ENCODE measurements at regions not wholly inside any gene's neighbourhood (a gene's known extent, or its start where the extent isn't known, plus 50 kb on each side); places are given as distances from the start of the nearest gene placed in this dataset.
A peak's percentile ranks its signal among the peaks of the same experiment; 100 is the strongest.

DNA sequence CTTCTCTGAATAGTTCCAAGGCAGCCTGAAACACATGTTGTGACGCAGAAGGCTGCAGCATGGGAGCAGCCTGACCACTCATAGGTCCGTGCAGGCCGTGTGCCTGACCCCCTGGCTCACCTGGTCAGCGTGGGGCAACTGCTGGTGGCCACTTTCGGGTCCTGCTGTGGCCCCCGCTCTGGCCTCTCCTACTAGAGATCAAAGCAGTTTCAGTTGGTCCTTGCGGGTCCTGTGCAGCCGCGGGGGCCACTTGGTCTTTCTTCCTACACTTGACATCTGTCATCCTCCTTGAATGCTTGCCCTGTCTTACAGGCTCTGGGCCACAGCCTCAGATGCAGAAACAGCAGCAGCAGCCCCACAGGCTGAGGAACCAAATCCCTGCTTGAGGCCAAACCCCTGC lies 320.8 kb upstream of the ZNF32 start:
- Histone ChIP-seq H3K4me1 (peaks cover 5 to 18% (median 12%) of the 10 kb centered on the region in 4 donors), H3K27me3 (no peaks in the 10 kb centered on the region), H3K4me3 (no peak overlapping the region), H3K27ac (no peak overlapping the region), H3K9me3 (no peaks in the 10 kb centered on the region), H3K36me3 (no peaks in the 10 kb centered on the region)
- 81 to 82% methylated on average over 9 of the region's 9 CpGs for WGBS, 2 donors
- no peak for ATAC-seq (ENCODE audit: low FRiP score in 2 of 2)
- TF ChIP-seq POLR2A (IDR thresholded peaks at IDR 0.05) (no peak), EP300 (IDR thresholded peaks at IDR 0.05) (no peak), POLR2AphosphoS5 (IDR thresholded peaks at IDR 0.05) (no peak)
- TF ChIP-seq, protein P1, sequence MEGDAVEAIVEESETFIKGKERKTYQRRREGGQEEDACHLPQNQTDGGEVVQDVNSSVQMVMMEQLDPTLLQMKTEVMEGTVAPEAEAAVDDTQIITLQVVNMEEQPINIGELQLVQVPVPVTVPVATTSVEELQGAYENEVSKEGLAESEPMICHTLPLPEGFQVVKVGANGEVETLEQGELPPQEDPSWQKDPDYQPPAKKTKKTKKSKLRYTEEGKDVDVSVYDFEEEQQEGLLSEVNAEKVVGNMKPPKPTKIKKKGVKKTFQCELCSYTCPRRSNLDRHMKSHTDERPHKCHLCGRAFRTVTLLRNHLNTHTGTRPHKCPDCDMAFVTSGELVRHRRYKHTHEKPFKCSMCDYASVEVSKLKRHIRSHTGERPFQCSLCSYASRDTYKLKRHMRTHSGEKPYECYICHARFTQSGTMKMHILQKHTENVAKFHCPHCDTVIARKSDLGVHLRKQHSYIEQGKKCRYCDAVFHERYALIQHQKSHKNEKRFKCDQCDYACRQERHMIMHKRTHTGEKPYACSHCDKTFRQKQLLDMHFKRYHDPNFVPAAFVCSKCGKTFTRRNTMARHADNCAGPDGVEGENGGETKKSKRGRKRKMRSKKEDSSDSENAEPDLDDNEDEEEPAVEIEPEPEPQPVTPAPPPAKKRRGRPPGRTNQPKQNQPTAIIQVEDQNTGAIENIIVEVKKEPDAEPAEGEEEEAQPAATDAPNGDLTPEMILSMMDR (IDR thresholded peaks at IDR 0.05) = no peak
- DNase-seq = peak in 1 of 2 donors; percentile 56

DNA sequence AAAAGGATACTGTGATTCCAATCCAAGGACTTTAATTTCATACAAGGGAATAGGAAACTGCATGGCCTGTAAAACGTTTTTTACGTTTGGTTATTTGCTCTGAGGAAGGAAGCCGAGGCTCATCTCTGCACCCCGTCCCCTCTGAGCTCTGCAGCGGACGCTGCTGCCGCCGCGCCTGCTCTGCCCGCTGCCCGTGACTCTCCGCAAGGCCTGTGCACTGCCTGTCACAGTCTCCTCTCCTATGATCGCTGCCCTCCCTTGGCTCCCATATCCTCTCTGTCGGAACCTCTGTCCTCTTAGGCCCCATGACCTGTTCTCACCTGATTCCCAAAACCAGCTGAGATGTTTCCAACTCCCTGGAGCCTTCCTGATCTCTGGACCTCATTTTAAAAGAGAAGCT lies 320.3 kb upstream of the ZNF32 start:
- Histone ChIP-seq H3K4me3 (no peak overlapping the region), H3K36me3 (no peaks in the 10 kb centered on the region), H3K9me3 (no peaks in the 10 kb centered on the region), H3K27ac (no peak overlapping the region), H3K4me1 (peaks cover 9 to 21% (median 15%) of the 10 kb centered on the region in 4 donors), H3K27me3 (no peaks in the 10 kb centered on the region)
- WGBS, 2 donors = 77 to 78% methylated on average over 14 of the region's 14 CpGs
- DNase-seq (peak in 1 of 2 donors; percentile 36), ATAC-seq (ENCODE audit: low FRiP score in 2 of 2) (no peak)
- TF ChIP-seq, protein P1 (IDR thresholded peaks at IDR 0.05) = no peak

DNA sequence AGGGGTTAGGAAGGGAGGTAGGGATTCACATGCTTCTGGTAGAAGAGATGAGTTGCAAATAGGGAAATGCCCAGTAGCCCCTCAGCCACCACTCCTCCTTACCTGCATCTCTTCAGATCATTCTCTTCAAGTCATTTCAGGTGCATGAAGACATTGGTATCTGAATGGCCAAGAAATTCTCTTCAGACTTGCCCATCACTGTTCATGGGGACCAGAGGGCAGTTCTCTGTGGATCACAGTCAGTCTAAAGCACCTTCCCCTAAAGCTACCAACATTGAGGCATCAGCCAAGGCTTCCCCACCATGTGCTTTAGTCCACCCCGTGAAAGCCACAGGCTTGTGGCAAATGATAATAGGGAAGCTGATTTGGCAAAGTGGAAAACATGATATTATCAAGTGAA lies 319.4 kb upstream of the ZNF32 start:
- no peak for ATAC-seq (ENCODE audit: low FRiP score in 2 of 2)
- no peaks in the 10 kb centered on the region for H3K9me3 ChIP-seq
- no peaks in the 10 kb centered on the region for H3K27me3 ChIP-seq
- no peak overlapping the region for H3K27ac ChIP-seq
- peaks cover 9 to 21% (median 16%) of the 10 kb centered on the region in 4 donors for H3K4me1 ChIP-seq
- H3K4me3 ChIP-seq = no peak overlapping the region
- TF ChIP-seq POLR2AphosphoS5 (IDR thresholded peaks at IDR 0.05) = no peak
- TF ChIP-seq, protein P1 (IDR thresholded peaks at IDR 0.05) = no peak
- TF ChIP-seq POLR2A (IDR thresholded peaks at IDR 0.05) = no peak
- no peak for TF ChIP-seq EP300 (IDR thresholded peaks at IDR 0.05)
- WGBS, 2 donors = 73 to 83% methylated on average over 1 of the region's 1 CpG
- no peak for DNase-seq
- no peaks in the 10 kb centered on the region for H3K36me3 ChIP-seq

DNA sequence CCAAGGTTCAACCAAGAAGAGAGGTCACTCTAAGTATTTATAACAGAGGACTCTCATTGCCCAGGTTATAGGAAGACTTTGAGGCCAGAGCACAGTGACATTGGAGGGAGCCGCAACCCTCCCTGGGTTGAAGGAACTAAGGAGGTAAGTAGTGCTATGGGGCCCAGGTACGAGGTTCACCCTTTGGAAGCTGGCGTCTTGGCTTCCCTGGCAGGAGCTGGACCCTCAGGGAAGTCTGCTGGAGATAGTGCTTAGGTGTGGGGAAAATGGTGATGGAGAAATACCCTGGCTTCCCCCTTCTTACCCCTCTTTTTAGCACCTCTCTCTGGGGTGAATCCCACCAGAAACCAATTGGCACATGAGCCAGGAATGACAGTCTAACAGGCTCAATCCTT lies 317.9 kb upstream of the ZNF32 start:
- no peak overlapping the region for H3K27ac ChIP-seq
- ATAC-seq (ENCODE audit: low FRiP score in 2 of 2) = no peak
- H3K36me3 ChIP-seq = no peaks in the 10 kb centered on the region
- DNase-seq = no peak
- no peaks in the 10 kb centered on the region for H3K27me3 ChIP-seq
- TF ChIP-seq POLR2A (IDR thresholded peaks at IDR 0.05) (no peak), POLR2AphosphoS5 (IDR thresholded peaks at IDR 0.05) (no peak), EP300 (IDR thresholded peaks at IDR 0.05) (no peak)
- TF ChIP-seq, protein P1 (IDR thresholded peaks at IDR 0.05) = no peak
- no peak overlapping the region for H3K4me3 ChIP-seq
- no peaks in the 10 kb centered on the region for H3K9me3 ChIP-seq
- peaks cover 9 to 21% (median 16%) of the 10 kb centered on the region in 4 donors for H3K4me1 ChIP-seq
- 93 to 96% methylated on average over 3 of the region's 3 CpGs for WGBS, 2 donors

DNA sequence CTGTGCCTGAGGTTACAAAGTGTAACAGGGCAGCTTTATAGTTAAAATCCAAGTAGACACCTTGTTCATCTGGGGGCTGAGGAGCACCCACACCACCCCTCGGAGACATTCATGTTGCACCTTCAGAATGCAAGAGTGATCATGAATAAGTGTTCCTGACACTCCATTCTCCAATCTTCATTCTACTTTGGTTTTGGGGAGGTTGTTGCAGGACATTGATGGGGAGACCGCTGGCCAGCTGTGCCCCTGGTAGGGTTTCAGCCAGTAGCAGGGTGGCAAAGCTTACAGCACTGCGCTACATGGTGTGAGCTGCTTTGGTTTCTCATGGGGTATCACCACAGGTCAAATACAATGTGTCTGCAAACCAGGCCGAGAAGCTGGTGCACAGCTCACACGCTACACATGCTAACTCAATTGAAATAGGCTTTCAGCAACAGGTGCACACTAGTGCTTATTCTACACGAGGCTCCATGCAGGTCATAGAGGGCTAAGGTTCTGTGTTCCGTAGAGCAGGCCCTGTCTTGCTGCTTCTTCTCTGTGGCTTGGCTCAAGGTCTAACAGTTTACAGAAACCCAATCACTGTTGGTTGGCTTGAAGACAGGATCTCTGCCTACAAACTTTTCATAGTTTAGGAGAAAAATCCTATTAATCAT lies 317.4 kb upstream of the ZNF32 start:
- Histone ChIP-seq H3K27ac (no peak overlapping the region), H3K4me1 (peaks cover 9 to 21% (median 16%) of the 10 kb centered on the region in 4 donors), H3K36me3 (no peaks in the 10 kb centered on the region), H3K4me3 (no peak overlapping the region), H3K27me3 (no peaks in the 10 kb centered on the region), H3K9me3 (no peaks in the 10 kb centered on the region)
- TF ChIP-seq, protein P1 (IDR thresholded peaks at IDR 0.05) = no peak
- no peak for ATAC-seq (ENCODE audit: low FRiP score in 2 of 2)
- DNase-seq = no peak
- WGBS, 2 donors = 92 to 96% methylated on average over 3 to 7 of the region's 7 CpGs
